GM10248 (cell line): ENCODE measurements at regions not wholly inside any gene's neighbourhood (a gene's known extent, or its start where the extent isn't known, plus 50 kb on each side); places are given as distances from the start of the nearest gene placed in this dataset.
"Not testable (repeated sequence)": the region's sequence is repeated elsewhere in the genome, so short reads cannot be mapped to it uniquely, and the experiment has no call there.

Experiments used
- CTCF ChIA-PET: fragments of 300-600 bp; sonication (Branson Sonifier 250); formaldehyde crosslinking; extraction: SDS; loops from one replicate; lab custom pipeline; 2021; ENCODE audit warnings: antibody characterized with exemption; lab: Yijun Ruan, JAX
- POLR2A ChIA-PET: fragments of 350-650 bp; sonication (Branson Sonifier 250); formaldehyde crosslinking; extraction: SDS; loops from one replicate; lab custom pipeline; 2020; ENCODE audit warnings: antibody characterized with exemption; lab: Yijun Ruan, JAX
- DNase-seq: peaks from one replicate; pipeline ENCODE4 v3.0.0; 2012; ENCODE audit errors: extremely low spot score
- CTCF ChIP-seq: IDR thresholded peaks from 2 replicates; pipeline ENCODE4 v1.5.1; 2012; ENCODE audit warnings: mild to moderate bottlenecking, low read depth; ENCODE audit errors: extremely low read depth, missing control alignments, control extremely low read depth

- ChIA-PET CTCF (interaction anchor here (1.6 kb wide), 1 partner anchor 13 kb away, joined by 4 read pairs; no protein-coding TSS in a partner anchor), POLR2A (no interaction called here)
- TF ChIP-seq CTCF, result no peak
- DNase-seq, result no peak
Observed at GRCh38 chr2:21895200-21895599, 771.4 kb downstream of the TDRD15 start.

- POLR2A ChIA-PET, DNase-seq, CTCF ChIA-PET: not testable (repeated sequence)
Observed at GRCh38 chr2:21908712-21909380, 785.1 kb downstream of the TDRD15 start.

GRCh38 chr2:21910832-21911507 lies 787.2 kb downstream of the TDRD15 start:
- no peak for DNase-seq
- ChIA-PET POLR2A (no interaction called here), CTCF (no interaction called here)
- TF ChIP-seq CTCF, result no peak

GRCh38 chr2:21912405-21912804 lies 788.6 kb downstream of the TDRD15 start:
- no peak for DNase-seq
- POLR2A ChIA-PET, result no interaction called here
- CTCF ChIA-PET, result no interaction called here
- no peak for TF ChIP-seq CTCF

- no peak for DNase-seq
- ChIA-PET POLR2A (no interaction called here), CTCF (no interaction called here)
- no peak for TF ChIP-seq CTCF
Observed at GRCh38 chr2:21915201-21915600, 791.4 kb downstream of the TDRD15 start.

- DNase-seq, result no peak
- ChIA-PET POLR2A (no interaction called here), CTCF (no interaction called here)
- TF ChIP-seq CTCF, result no peak
Observed at GRCh38 chr2:21916934-21917522, 793.3 kb downstream of the TDRD15 start.

GRCh38 chr2:21920721-21921120 lies 797.0 kb downstream of the TDRD15 start:
- DNase-seq, result no peak
- TF ChIP-seq CTCF, result no peak
- ChIA-PET POLR2A (no interaction called here), CTCF (no interaction called here)
